ENCODE measurements at regions not wholly inside any gene's neighbourhood (a gene's known extent, or its start where the extent isn't known, plus 50 kb on each side); places are given as distances from the start of the nearest gene placed in this dataset.

GRCh38 chr14:86057018-86057667 lies 527.2 kb downstream of the FLRT2 start:
- Histone ChIP-seq H3K4me1 (ENCODE audit: insufficient read depth) (no peaks in the 10 kb centered on the region), H3K4me3 (no peak overlapping the region), H3K4me2 (no peak overlapping the region), H3F3A (replicated peaks; ENCODE audit: low read depth) (no peaks in the 10 kb centered on the region), H3K79me2 (replicated peaks; ENCODE audit: insufficient read depth) (no peaks in the 10 kb centered on the region), H3K9me2 (ENCODE audit: insufficient read depth) (no peaks in the 10 kb centered on the region), H3K27ac (ENCODE audit: low read depth) (no peak overlapping the region), H3K36me3 (ENCODE audit: insufficient read depth) (no peaks in the 10 kb centered on the region), H2AFZ (no peak overlapping the region), H4K20me1 (replicated peaks; ENCODE audit: insufficient read depth) (no peaks in the 10 kb centered on the region), H3K27me3 (ENCODE audit: insufficient read depth) (no peaks in the 10 kb centered on the region)
- Mint-ChIP-seq H3K4me3 (no peak overlapping the region), H3K4me1 (no peaks in the 10 kb centered on the region), H3K27ac (no peak overlapping the region), H3K9me3 (no peaks in the 10 kb centered on the region), H3K36me3 (ENCODE audit: low read depth) (no peaks in the 10 kb centered on the region), H3K27me3 (ENCODE audit: insufficient read depth, low read depth, poor library complexity) (no peaks in the 10 kb centered on the region)
- DNase-seq (ENCODE audit: low spot score) (peak; percentile 66), ATAC-seq (no peak)
- peak; percentile 81 to 87 for TF ChIP-seq CTCF (conservative IDR thresholded peaks at IDR 0.05; ENCODE audit: low read depth in 2 of 2)
- TF ChIP-seq ZNF331 (CRISPR knock-in tag; IDR thresholded peaks at IDR 0.05; ENCODE audit: low read depth): no peak

GRCh38 chr14:86055512-86056075 lies 525.6 kb downstream of the FLRT2 start:
- ATAC-seq: peak; percentile 48
- H3K4me1 ChIP-seq (ENCODE audit: insufficient read depth): no peaks in the 10 kb centered on the region; the same call in 1 of the 2 replicates
- no peaks in the 10 kb centered on the region for H3K79me2 ChIP-seq (replicated peaks; ENCODE audit: insufficient read depth)
- no peaks in the 10 kb centered on the region for H4K20me1 ChIP-seq (replicated peaks; ENCODE audit: insufficient read depth)
- Mint-ChIP-seq H3K9me3 (no peaks in the 10 kb centered on the region), H3K36me3 (ENCODE audit: low read depth) (no peaks in the 10 kb centered on the region), H3K4me3 (no peak overlapping the region), H3K4me1 (peaks cover 4% of the 10 kb centered on the region; the same call in 2 of the 3 replicates), H3K27ac (no peak overlapping the region), H3K27me3 (ENCODE audit: insufficient read depth, low read depth, poor library complexity) (no peaks in the 10 kb centered on the region)
- no peak overlapping the region for H2AFZ ChIP-seq
- TF ChIP-seq ZNF462 (CRISPR knock-in tag; IDR thresholded peaks at IDR 0.05) (no peak), NANOG (IDR thresholded peaks at IDR 0.05; ENCODE audit: borderline replicate concordance) (no peak), CTCF (conservative IDR thresholded peaks at IDR 0.05; ENCODE audit: low read depth in 2 of 2) (peak; percentile 30 to 45; a peak in 3 of 4 replicates)
- H3K4me3 ChIP-seq: no peak overlapping the region
- no peaks in the 10 kb centered on the region for H3K36me3 ChIP-seq (ENCODE audit: insufficient read depth)
- no peak overlapping the region for H3K4me2 ChIP-seq
- peak; percentile 35 for DNase-seq (ENCODE audit: low spot score)
- H3K9me2 ChIP-seq (ENCODE audit: insufficient read depth): no peaks in the 10 kb centered on the region
- no peaks in the 10 kb centered on the region for H3F3A ChIP-seq (replicated peaks; ENCODE audit: low read depth)
- H3K27me3 ChIP-seq (ENCODE audit: insufficient read depth): no peaks in the 10 kb centered on the region
- H3K27ac ChIP-seq (ENCODE audit: low read depth): no peak overlapping the region

Measured in GM23338 (cell line).